ENCODE measurements at regions not wholly inside any gene's neighbourhood (a gene's known extent, or its start where the extent isn't known, plus 50 kb on each side); places are given as distances from the start of the nearest gene placed in this dataset.

DNA sequence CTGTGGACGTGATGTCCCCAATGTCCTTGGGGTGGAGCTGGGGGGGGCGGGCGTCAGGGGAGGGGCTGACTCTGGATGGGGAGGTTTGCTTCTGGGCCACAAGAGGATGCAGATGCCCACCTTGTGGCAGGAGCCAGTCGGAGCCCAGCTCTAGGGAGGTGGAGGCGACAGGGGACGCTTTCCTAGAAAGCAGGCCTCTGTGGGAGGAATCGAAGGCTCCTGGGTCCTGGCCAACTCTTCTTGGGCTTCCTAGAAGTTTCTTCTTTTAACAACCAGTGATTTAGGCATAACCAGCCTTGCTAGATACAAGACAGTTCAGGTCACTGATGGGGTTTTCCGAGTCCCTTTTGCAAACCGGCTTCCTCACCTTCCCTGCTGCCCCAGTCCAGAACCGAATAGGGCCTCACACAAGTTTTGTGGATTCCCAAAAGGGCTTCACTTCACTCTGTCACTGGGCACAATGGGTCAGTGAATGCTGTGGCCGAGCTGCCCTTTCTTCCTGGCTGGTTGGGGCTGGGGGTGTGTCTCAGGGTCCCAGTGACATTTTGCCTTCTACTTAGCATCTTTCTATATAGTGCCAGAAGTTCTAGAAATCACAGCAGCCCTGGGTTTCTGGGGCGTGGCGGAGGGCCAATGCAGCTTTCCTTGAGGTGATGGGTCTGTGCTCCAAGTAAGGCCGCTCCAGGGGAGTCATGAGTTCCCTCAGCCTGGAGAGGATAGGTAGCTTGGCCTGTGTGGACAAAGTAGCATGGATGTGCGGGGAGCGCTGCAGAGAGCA, 78.4 kb upstream of the FOXP4 start:
- TF ChIP-seq CTCF (IDR thresholded peaks at IDR 0.05; ENCODE audit: insufficient read depth, low read length, poor library complexity, severe bottlenecking) (no peak), EZH2phosphoT487 (conservative IDR thresholded peaks at IDR 0.05; ENCODE audit: low read length) (no peak)
